ENCODE measurements at regions not wholly inside any gene's neighbourhood (a gene's known extent, or its start where the extent isn't known, plus 50 kb on each side); places are given as distances from the start of the nearest gene placed in this dataset.

GRCh38 chr3:38984110-38984509 lies 67.6 kb downstream of the SCN11A start:
- no peaks in the 10 kb centered on the region for H3K9me3 Mint-ChIP-seq
- no peak for DNase-seq
- no peak overlapping the region for H3K4me3 Mint-ChIP-seq
- H3K4me1 Mint-ChIP-seq (ENCODE audit: low read depth) = no peaks in the 10 kb centered on the region
- intact Hi-C loops (cut with micrococcal nuclease) = no loop called here
- peaks cover 8% of the 10 kb centered on the region for H3K27me3 Mint-ChIP-seq
- CTCF ChIA-PET = no interaction called here
- POLR2A ChIA-PET = no interaction called here
- no peaks in the 10 kb centered on the region for H3K36me3 Mint-ChIP-seq
- no peak overlapping the region for H3K27ac Mint-ChIP-seq

- H3K9me3 Mint-ChIP-seq = no peaks in the 10 kb centered on the region
- DNase-seq = no peak
- no peaks in the 10 kb centered on the region for H3K4me1 Mint-ChIP-seq (ENCODE audit: low read depth)
- H3K27ac Mint-ChIP-seq = no peak overlapping the region
- H3K36me3 Mint-ChIP-seq = no peaks in the 10 kb centered on the region
- ChIA-PET POLR2A (no interaction called here), CTCF (no interaction called here)
- peaks cover 3% of the 10 kb centered on the region for H3K27me3 Mint-ChIP-seq
- no peak overlapping the region for H3K4me3 Mint-ChIP-seq
- intact Hi-C loops (cut with micrococcal nuclease) = no loop called here
Measured at GRCh38 chr3:38980938-38981337, 70.8 kb downstream of the SCN11A start.

GRCh38 chr3:38978729-38979128 lies 73.0 kb downstream of the SCN11A start:
- ChIA-PET POLR2A (no interaction called here), CTCF (interaction anchor here (1.0 kb wide), 1 partner anchor 18 kb away, joined by 4 read pairs; no protein-coding TSS in a partner anchor)
- Mint-ChIP-seq H3K36me3 (no peaks in the 10 kb centered on the region), H3K4me1 (ENCODE audit: low read depth) (no peaks in the 10 kb centered on the region), H3K27me3 (peaks cover 2% of the 10 kb centered on the region), H3K4me3 (no peak overlapping the region), H3K9me3 (no peaks in the 10 kb centered on the region), H3K27ac (no peak overlapping the region)
- no peak for DNase-seq
- intact Hi-C loops (cut with micrococcal nuclease) = no loop called here

- no peak overlapping the region for H3K27ac Mint-ChIP-seq
- no peak for DNase-seq
- POLR2A ChIA-PET = no interaction called here
- H3K27me3 Mint-ChIP-seq = no peaks in the 10 kb centered on the region
- H3K9me3 Mint-ChIP-seq = no peaks in the 10 kb centered on the region
- intact Hi-C loops (cut with micrococcal nuclease) = no loop called here
- no peak overlapping the region for H3K4me3 Mint-ChIP-seq
- no peaks in the 10 kb centered on the region for H3K36me3 Mint-ChIP-seq
- CTCF ChIA-PET = no interaction called here
- no peaks in the 10 kb centered on the region for H3K4me1 Mint-ChIP-seq (ENCODE audit: low read depth)
Measured at GRCh38 chr3:38970851-38971638, 80.7 kb downstream of the SCN11A start.

GRCh38 chr3:38969317-38970235 lies 82.2 kb downstream of the SCN11A start:
- DNase-seq = no peak
- Mint-ChIP-seq H3K27me3 (no peaks in the 10 kb centered on the region), H3K4me1 (ENCODE audit: low read depth) (no peaks in the 10 kb centered on the region), H3K27ac (no peak overlapping the region), H3K4me3 (no peak overlapping the region), H3K9me3 (no peaks in the 10 kb centered on the region), H3K36me3 (no peaks in the 10 kb centered on the region)
- intact Hi-C loops (cut with micrococcal nuclease) = no loop called here
- ChIA-PET POLR2A (no interaction called here), CTCF (interaction anchor here (0.9 kb wide), 1 partner anchor 9 kb away, joined by 7 read pairs; no protein-coding TSS in a partner anchor)

- no peaks in the 10 kb centered on the region for H3K27me3 Mint-ChIP-seq
- DNase-seq = no peak
- H3K4me1 Mint-ChIP-seq (ENCODE audit: low read depth) = no peaks in the 10 kb centered on the region
- no peak overlapping the region for H3K4me3 Mint-ChIP-seq
- no peaks in the 10 kb centered on the region for H3K9me3 Mint-ChIP-seq
- ChIA-PET CTCF (interaction anchor here (0.9 kb wide), 1 partner anchor 8 kb away, joined by 7 read pairs; no protein-coding TSS in a partner anchor), POLR2A (no interaction called here)
- intact Hi-C loops (cut with micrococcal nuclease) = no loop called here
- no peaks in the 10 kb centered on the region for H3K36me3 Mint-ChIP-seq
- H3K27ac Mint-ChIP-seq = no peak overlapping the region
Measured at GRCh38 chr3:38968891-38969290, 82.9 kb downstream of the SCN11A start.

GRCh38 chr3:38968403-38968802 lies 83.3 kb downstream of the SCN11A start:
- Mint-ChIP-seq H3K27me3 (no peaks in the 10 kb centered on the region), H3K4me3 (no peak overlapping the region), H3K9me3 (no peaks in the 10 kb centered on the region), H3K4me1 (ENCODE audit: low read depth) (no peaks in the 10 kb centered on the region), H3K36me3 (no peaks in the 10 kb centered on the region), H3K27ac (no peak overlapping the region)
- DNase-seq = no peak
- POLR2A ChIA-PET = no interaction called here
- CTCF ChIA-PET = no interaction called here
- intact Hi-C loops (cut with micrococcal nuclease) = no loop called here

- Mint-ChIP-seq H3K4me1 (ENCODE audit: low read depth) (no peaks in the 10 kb centered on the region), H3K36me3 (no peaks in the 10 kb centered on the region), H3K27me3 (no peaks in the 10 kb centered on the region), H3K4me3 (no peak overlapping the region), H3K27ac (no peak overlapping the region), H3K9me3 (no peaks in the 10 kb centered on the region)
- intact Hi-C loops (cut with micrococcal nuclease) = no loop called here
- POLR2A ChIA-PET = no interaction called here
- CTCF ChIA-PET = no interaction called here
- no peak for DNase-seq
Measured at GRCh38 chr3:38967693-38967989, 84.1 kb downstream of the SCN11A start.

GRCh38 chr3:38966811-38967692 lies 84.7 kb downstream of the SCN11A start:
- Mint-ChIP-seq H3K27ac (no peak overlapping the region), H3K4me3 (no peak overlapping the region), H3K9me3 (no peaks in the 10 kb centered on the region), H3K27me3 (no peaks in the 10 kb centered on the region), H3K4me1 (ENCODE audit: low read depth) (no peaks in the 10 kb centered on the region), H3K36me3 (no peaks in the 10 kb centered on the region)
- intact Hi-C loops (cut with micrococcal nuclease) = no loop called here
- DNase-seq = no peak
- CTCF ChIA-PET = no interaction called here
- POLR2A ChIA-PET = no interaction called here

GRCh38 chr3:38964646-38965045 lies 87.1 kb downstream of the SCN11A start:
- no peak overlapping the region for H3K4me3 Mint-ChIP-seq
- no peak for DNase-seq
- H3K36me3 Mint-ChIP-seq = no peaks in the 10 kb centered on the region
- H3K4me1 Mint-ChIP-seq (ENCODE audit: low read depth) = no peaks in the 10 kb centered on the region
- no peaks in the 10 kb centered on the region for H3K27me3 Mint-ChIP-seq
- no peaks in the 10 kb centered on the region for H3K9me3 Mint-ChIP-seq
- POLR2A ChIA-PET = no interaction called here
- CTCF ChIA-PET = no interaction called here
- intact Hi-C loops (cut with micrococcal nuclease) = no loop called here
- no peak overlapping the region for H3K27ac Mint-ChIP-seq

- CTCF ChIA-PET = no interaction called here
- Mint-ChIP-seq H3K27ac (no peak overlapping the region), H3K27me3 (no peaks in the 10 kb centered on the region), H3K4me3 (no peak overlapping the region), H3K4me1 (ENCODE audit: low read depth) (no peaks in the 10 kb centered on the region), H3K36me3 (no peaks in the 10 kb centered on the region), H3K9me3 (no peaks in the 10 kb centered on the region)
- no peak for DNase-seq
- POLR2A ChIA-PET = no interaction called here
- intact Hi-C loops (cut with micrococcal nuclease) = no loop called here
Measured at GRCh38 chr3:38964204-38964603, 87.5 kb downstream of the SCN11A start.

- peak; percentile 41 for DNase-seq
- CTCF ChIA-PET = interaction anchor here (0.6 to 2.0 kb wide), 5 partner anchors 8 to 554 kb away, joined by 3 to 7 read pairs (median 4); no protein-coding TSS in a partner anchor
- POLR2A ChIA-PET = no interaction called here
- Mint-ChIP-seq H3K4me1 (ENCODE audit: low read depth) (no peaks in the 10 kb centered on the region), H3K27ac (no peak overlapping the region), H3K9me3 (no peaks in the 10 kb centered on the region), H3K36me3 (no peaks in the 10 kb centered on the region), H3K4me3 (no peak overlapping the region), H3K27me3 (no peaks in the 10 kb centered on the region)
- intact Hi-C loops (cut with micrococcal nuclease) = no loop called here
Measured at GRCh38 chr3:38960953-38961622, 90.7 kb downstream of the SCN11A start.

Measured in activated CD4-positive, alpha-beta memory T cell treated with anti-CD3 and anti-CD28 coated beads for 36 hours (primary cell).